Stimulated activated CD4-positive, alpha-beta T cell treated with anti-CD3 and anti-CD28 coated beads, Interleukin-15, amount 100 ng/mL, for 24 hours (primary cell): ENCODE measurements at regions not wholly inside any gene's neighbourhood (a gene's known extent, or its start where the extent isn't known, plus 50 kb on each side); places are given as distances from the start of the nearest gene placed in this dataset.

Source experiments
- DNase-seq: peaks from one replicate; pipeline ENCODE4 v3.0.0-alpha.2; 2020

DNA sequence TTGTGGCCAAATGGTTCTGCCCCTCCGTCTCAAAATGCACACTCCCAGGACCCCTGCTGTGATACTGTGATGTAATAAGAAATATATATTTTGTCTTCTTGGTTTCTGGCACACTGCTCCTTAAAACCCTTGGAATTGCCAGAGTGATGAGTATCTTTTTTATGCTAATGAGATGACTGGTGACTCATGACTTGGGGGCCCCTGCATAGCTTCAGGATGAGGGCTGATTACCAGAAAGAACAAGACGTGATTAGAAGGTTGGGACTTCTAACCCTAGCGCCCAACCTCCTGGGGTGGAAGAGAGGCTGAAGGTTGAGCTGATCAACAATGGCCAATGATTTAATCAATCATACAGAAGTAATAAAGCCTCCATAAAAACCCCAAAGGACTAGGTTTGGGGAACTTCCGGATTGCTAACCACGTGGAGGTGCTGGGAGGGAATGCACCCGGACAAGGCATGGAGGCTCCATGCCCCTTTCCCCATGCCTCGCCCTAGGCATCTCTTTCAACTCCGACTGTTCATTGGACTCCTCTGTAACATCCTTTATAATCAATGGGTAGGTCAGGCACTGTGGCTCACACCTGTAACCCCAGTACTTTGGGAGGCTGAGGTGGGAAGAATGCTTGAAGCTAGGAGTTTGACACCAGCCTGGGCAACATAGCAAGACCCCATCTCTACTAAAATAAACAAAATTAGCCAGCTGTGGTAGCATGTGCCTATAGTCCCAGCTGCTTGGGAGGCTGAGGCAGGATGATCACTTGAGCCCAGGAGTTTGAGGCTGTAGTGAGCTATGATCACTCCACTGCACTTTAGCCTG, 89.1 kb downstream of the HS1BP3 start:
- DNase-seq: no peak

DNA sequence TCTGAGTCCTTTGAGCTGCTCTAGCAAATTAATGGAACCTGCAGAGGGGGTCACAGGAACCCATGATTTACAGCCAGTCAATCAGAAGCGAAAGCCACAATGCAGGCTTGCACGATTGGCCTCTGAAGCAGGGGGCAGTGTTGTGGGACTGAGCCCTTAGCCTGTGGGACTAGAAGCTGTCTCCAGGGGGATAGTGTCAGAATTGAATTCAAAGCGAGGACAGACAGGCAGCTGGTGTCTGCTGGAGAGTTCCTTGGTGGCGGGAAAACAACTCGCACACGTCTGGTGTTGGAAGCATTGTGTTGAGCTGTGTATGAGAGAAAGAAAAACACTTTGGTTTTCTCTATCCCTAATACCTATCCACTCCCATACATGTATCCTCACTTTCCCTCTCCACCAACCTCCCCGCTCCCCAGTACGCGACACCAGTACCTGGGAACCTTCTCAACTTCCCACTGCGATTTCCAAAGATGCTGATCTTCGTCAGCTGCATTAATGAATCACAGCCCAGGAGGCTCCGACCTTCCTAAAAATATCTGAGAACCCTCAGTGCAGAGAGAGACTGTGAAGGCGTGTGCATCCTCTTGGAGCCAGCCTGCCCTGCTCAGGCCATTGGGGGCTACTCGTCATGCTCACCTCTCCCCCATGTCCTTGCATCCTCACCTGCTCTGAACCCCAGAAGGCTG, 88.2 kb downstream of the HS1BP3 start:
- DNase-seq: no peak

DNA sequence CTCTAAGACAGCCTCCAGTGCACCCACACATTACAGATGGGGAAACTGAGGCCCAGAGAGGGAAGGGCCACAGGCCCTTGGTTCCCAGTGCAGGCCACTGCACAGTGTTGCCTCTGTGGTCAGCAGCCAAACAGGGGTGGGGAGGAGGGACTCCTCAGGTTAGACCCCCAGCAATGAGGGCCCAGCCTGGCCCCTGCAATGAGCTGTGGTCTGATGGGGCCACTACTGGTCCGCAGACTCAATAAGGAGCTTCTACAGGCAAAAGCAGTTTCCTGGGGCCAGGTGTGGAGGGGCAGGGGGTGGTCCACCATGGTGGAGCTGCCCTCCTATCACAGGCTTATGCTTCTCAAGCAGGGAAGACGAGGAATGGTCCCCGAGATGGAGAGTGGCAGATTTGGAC, 87.6 kb downstream of the HS1BP3 start:
- no peak for DNase-seq

DNA sequence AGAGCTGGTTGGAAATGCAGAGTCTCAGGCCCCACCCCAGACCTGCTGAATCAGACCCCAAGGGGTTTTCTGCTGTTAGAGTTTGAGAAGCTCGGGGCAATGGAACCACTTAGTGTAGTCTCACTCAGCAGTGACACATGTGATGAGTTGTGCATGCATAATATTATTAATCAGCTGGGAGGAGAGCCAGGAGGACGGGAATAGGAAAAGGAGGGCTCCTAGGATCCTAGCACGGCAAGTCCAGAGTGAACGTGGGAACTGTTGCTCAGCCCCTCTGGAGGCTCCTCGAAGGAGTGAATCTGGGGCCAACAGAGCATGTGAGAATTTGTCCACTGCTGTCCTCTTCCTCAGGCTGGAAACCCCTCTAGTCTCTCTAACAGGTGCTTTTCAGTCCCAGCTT, 87.1 kb downstream of the HS1BP3 start:
- no peak for DNase-seq

DNA sequence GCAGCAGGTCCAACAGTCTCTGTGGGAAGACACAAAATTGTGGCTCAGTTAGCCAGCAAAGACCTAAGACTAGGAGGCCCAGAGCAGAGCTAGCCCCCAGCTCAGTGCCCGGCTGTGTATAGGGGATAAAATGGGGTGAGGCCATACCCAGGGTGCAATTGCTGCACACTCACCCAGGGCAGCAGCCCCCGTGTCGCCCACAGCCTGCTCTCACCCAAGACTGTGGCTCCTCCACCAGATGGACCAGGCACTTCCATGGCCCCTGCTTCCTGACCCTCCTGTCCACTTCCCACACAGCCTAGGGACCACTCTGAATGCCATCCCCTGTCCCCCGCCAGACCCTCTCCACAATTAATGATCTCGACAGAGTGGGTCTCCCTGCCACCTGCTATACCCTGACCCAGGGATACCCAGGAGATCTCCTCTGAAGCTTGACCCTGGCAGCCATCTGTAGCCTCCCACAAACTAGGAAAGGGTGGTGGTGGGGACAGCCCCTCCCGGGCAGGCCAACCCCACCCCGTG, 85.7 kb downstream of the HS1BP3 start:
- DNase-seq: no peak

DNA sequence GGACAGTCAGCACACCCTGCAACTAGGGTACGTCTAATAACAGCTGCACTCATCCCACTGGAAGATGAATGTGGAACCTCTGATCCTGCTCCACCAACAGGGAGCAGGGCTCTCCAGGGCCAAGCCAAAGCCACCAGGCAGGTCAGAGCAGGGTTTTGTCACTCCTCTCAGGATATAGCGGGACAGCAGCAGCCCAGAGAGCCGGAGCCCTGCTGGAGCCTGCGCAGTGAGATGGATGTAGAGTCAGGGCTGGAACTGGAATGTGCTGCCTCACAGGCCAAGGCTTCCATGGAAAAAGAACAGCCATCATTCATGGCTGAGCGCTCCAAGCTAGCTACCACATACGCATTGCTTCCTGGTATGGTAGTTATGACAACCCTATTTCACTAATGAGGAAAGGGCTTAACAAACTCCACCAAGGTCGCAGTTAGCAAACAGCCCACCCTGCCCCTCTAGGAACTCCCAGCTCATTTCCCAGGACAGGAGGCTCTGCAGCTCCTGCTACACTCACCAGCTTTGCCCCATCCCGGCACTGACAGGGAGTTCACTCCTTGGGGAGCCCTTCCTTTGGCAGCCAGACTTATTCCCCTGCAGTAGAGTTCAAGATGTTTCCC, 85.2 kb downstream of the HS1BP3 start:
- DNase-seq: no peak

DNA sequence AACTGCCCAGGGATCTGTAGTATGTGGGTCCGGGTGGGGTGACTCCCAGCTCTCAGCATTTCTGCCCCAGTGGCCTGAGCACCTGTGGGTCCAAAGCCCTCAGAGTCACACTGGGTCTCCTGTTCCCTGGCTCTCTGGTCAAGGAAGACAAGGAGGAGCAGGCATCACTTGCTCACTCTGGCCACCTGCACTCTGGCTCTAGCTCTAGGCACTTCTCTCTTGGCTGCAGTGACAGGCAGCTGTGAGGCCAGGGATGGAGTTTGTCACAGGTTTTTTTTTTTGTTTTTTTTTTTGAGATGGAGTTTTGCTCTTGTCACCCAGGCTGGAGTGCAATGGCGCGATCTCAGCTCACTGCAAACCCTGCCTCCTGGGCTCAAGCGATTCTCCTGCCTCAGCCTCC, 84.6 kb downstream of the HS1BP3 start:
- DNase-seq: no peak

DNA sequence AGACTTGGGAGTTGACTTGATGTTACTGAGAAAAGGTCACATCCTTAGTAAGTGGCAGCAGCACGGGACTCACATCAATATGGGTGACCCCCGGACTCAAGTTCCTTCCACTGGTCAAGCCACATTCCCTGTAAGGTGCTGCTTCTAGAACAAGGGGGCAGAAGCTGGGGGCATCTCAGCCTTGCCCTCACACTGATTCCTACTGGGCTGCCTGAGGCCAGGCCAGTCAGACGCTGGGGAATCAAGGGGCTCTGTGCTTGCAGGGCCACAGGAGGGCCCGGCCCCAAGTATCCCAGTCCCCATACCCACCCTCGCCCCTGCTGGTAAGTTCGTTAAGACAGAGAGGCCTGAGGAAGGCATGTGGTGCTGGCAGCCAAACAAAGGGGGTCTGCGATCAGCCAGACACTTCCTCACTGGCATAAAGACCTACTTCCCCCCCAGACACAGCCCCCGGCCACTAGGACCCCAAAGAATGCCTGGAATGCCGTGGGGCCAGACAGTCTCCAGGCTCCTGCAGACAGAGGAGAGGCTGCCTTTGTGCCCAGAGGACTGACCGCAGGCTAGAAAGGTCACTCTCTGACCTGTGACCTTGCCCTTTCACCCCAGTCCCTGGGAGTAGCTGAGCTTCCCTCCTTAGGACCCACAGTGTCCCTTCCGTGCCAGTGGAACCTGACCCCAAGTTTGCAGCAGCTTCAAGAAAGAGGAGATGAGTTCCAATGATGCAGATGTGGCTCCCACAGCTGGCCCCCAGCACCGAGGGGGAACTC, 83.6 kb downstream of the HS1BP3 start:
- DNase-seq: no peak
